GM18519 (cell line): ENCODE measurements at regions not wholly inside any gene's neighbourhood (a gene's known extent, or its start where the extent isn't known, plus 50 kb on each side); places are given as distances from the start of the nearest gene placed in this dataset.
"Not testable (repeated sequence)": the region's sequence is repeated elsewhere in the genome, so short reads cannot be mapped to it uniquely, and the experiment has no call there.

Experiments used
- ATAC-seq: cut with Tn5 transposase; IDR thresholded peaks from one replicate; pipeline ENCODE4 v1.9.1; 2021; ENCODE audit warnings: mild to moderate bottlenecking, moderate library complexity; ENCODE audit not compliant: unreplicated experiment, low FRiP score

- ATAC-seq = no peak
Observed at GRCh38 chr15:69876064-69876940, 221.4 kb downstream of the TLE3 start.

GRCh38 chr15:69879963-69880362 lies 217.8 kb downstream of the TLE3 start:
- ATAC-seq = not testable (repeated sequence)

DNA sequence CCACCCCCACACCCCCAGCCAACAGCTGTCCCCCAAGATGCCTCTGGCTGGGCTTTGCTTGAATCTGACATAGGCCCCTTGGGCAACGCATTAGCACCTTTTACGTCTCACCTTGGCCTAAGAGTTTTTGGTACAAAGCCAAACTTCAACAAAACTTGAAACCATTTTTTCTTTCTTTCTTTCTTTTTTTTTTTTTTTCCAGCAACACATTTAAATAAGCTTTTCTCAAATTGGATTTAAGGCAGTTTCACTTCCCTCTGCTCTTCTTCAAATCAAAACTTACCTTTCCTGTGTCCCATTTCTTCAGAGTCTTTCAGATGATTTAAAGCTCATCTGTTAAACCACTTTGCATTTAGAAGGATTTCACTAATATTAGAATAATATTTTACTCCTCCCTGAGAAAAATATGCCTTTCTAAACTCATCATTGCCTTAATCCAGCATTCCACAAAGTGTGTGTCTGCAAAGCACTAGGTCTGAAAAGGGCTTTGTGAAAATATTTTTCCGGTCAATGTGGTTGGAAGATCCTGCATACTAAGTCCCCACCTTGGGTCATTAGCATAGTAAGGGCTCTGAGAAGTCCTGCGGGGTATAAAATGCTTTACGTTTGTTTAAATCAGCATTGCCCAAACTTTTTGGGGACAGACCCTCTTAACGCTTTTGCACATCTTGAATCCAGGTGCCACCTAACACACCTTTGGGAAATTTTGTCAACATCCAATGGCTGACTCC lies 217.0 kb downstream of the TLE3 start:
- ATAC-seq = no peak

- ATAC-seq = no peak
Observed at GRCh38 chr15:69881302-69881670, 216.4 kb downstream of the TLE3 start.

- peak; percentile 49 for ATAC-seq
Observed at GRCh38 chr15:69881766-69882165, 216.0 kb downstream of the TLE3 start.

DNA sequence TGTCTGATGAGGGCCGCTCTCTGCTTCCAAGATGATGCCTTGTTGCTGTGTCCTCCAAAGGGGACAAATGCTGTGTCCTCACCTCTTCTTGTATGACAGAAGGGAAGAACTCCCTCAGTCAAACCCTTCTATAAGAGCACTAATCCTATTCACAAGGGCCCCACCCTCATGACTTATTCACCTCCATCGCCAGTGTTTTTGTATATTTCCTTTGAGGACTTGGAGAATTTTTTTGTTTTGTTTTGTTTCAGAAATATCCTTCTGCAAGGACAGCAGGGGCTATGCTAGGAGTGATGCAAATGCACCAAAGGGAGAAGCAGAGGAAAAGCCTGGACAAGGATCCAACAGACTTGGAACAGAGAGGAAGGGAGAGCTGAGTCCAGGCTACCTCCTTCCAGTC lies 214.4 kb downstream of the TLE3 start:
- no peak for ATAC-seq

GRCh38 chr15:69885173-69885955 lies 212.4 kb downstream of the TLE3 start:
- no peak for ATAC-seq

DNA sequence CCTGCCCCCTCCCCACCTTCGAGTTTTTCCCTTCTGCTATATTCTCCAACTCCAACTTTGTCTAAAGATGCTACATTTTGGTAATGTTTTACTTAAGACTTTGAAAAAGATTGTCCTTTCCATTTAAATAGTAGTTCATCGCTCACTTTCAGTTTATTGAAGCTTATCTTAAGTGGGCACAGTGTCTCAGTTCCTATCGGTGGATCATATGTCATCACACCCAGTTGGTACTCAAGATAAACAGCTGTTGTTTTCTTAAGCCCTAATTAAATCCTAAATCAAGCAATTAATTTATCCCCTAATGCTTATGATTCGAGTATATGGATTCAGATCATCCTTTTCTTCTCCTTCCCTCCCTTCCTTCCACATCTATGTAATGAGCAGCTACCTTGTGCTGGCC lies 210.7 kb downstream of the TLE3 start:
- ATAC-seq = no peak

DNA sequence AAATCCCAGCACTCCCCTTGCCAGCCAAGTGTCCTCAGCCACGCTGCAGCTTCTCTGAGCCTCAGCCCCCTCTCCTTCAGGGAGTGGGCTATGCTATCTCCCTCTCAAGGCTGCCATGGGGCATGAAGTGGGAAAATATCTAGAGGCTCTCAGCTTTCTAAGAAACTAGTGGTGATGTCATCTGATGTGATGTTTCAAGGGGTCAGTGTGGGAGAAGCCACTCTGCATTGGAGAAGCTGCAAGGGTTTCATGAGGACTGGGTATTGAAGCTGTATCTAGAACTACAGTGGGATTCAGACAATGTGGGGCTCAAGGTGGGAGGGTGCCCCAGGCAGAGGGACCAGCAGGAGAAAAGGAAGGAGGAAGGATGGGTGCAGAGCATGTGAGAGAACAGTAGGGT lies 210.2 kb downstream of the TLE3 start:
- ATAC-seq = no peak

- ATAC-seq = no peak
Observed at GRCh38 chr15:69888406-69888805, 209.3 kb downstream of the TLE3 start.

- ATAC-seq = no peak
Observed at GRCh38 chr15:69891070-69891536, 206.6 kb downstream of the TLE3 start.

GRCh38 chr15:69891606-69892005 lies 206.1 kb downstream of the TLE3 start:
- no peak for ATAC-seq

DNA sequence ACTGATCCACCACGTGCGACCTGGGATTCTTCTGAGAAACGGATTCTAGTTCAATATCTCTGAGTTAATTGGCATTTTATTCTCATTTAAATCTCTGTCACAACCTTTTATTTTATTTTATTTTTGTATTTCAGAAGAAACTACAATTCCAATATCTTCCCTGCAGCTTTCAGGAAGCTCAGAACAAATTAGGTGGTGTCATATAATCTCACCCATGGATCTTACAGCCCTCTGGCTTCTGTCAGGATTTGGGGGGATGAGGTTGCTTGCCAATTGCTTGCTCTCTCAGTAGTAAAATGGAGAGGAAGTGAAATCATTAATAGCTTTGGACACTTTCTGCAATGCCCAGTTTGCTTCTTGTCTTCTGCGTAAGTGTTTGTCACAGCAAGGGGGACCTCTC lies 205.4 kb downstream of the TLE3 start:
- ATAC-seq = no peak

GRCh38 chr15:69893086-69893485 lies 204.6 kb downstream of the TLE3 start:
- no peak for ATAC-seq

GRCh38 chr15:69893863-69894262 lies 203.9 kb downstream of the TLE3 start:
- ATAC-seq = no peak

DNA sequence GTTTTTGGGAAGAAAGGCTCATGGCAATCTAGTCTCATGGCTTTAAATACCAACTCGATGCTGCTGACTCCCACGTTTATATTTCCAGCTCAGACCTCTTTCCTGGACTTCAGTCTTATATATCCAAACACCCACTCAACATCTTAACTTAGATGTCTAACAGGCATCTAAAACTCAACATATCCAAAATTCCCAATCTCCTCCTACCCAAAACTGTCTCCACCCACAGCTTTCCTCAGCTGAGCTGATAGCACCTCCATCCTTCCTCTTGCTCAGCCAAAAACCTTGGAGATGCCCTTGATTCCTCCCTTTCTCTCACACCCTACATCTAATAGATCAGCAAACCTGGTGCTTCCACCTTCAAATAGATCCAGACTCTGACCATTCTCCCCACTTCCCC lies 202.5 kb downstream of the TLE3 start:
- no peak for ATAC-seq

- ATAC-seq = no peak
Observed at GRCh38 chr15:69896606-69897005, 201.1 kb downstream of the TLE3 start.

GRCh38 chr15:69897061-69897460 lies 200.7 kb downstream of the TLE3 start:
- no peak for ATAC-seq

- no peak for ATAC-seq
Observed at GRCh38 chr15:69897471-69898237, 200.1 kb downstream of the TLE3 start.

DNA sequence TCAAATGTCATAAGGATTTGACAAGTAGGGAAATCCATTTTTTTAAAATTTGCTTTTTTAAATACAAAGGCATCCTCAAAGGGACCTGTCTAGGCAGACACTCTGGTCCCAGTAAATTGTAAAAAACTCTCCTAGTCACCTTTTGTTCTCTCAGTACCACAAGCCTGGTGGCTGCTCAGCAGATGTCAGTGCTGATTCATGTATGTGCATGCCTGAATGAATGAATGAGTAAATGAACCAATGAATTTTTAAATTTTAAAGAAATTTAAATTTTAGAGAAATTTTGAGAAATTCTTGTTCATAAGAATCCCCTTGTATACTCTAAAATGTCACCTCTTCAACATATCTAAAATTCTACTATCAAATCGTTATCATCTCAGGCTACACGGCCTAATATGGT lies 199.5 kb downstream of the TLE3 start:
- ATAC-seq = no peak
